ENCODE measurements at regions not wholly inside any gene's neighbourhood (a gene's known extent, or its start where the extent isn't known, plus 50 kb on each side); places are given as distances from the start of the nearest gene placed in this dataset.

GRCh38 chr7:80403686-80404241 lies 108.1 kb downstream of the GNAT3 start:
- H3F3A ChIP-seq (replicated peaks; ENCODE audit: low read depth): no peaks in the 10 kb centered on the region
- DNase-seq (ENCODE audit: low spot score) (no peak), ATAC-seq (no peak)
- Mint-ChIP-seq H3K4me3 (no peak overlapping the region), H3K27me3 (ENCODE audit: insufficient read depth, low read depth, poor library complexity) (no peaks in the 10 kb centered on the region), H3K27ac (no peak overlapping the region), H3K4me1 (peaks cover 12% of the 10 kb centered on the region), H3K9me3 (peaks cover 8% of the 10 kb centered on the region; the same call in 2 of the 3 replicates), H3K36me3 (ENCODE audit: low read depth) (no peaks in the 10 kb centered on the region)
- no peak overlapping the region for H3K27ac ChIP-seq (ENCODE audit: low read depth)
- no peaks in the 10 kb centered on the region for H3K79me2 ChIP-seq (replicated peaks; ENCODE audit: insufficient read depth)
- no peaks in the 10 kb centered on the region for H3K36me3 ChIP-seq (ENCODE audit: insufficient read depth)
- H3K9me2 ChIP-seq (ENCODE audit: insufficient read depth): no peaks in the 10 kb centered on the region
- TF ChIP-seq POLR2AphosphoS5 (IDR thresholded peaks at IDR 0.05; ENCODE audit: low read depth) (no peak), EZH2phosphoT487 (IDR thresholded peaks at IDR 0.05; ENCODE audit: unreplicated experiment) (no peak), NANOG (IDR thresholded peaks at IDR 0.05; ENCODE audit: borderline replicate concordance) (no peak), ZNF114 (CRISPR knock-in tag; IDR thresholded peaks at IDR 0.05) (no peak), CREB1 (CRISPR knock-in tag; IDR thresholded peaks at IDR 0.05; ENCODE audit: low read depth) (no peak)
- no peaks in the 10 kb centered on the region for H4K20me1 ChIP-seq (replicated peaks; ENCODE audit: insufficient read depth)
- no peaks in the 10 kb centered on the region for H3K4me1 ChIP-seq (ENCODE audit: insufficient read depth)
- no peaks in the 10 kb centered on the region for H3K27me3 ChIP-seq (ENCODE audit: insufficient read depth)
- no peak overlapping the region for H3K4me2 ChIP-seq
- no peak overlapping the region for H3K4me3 ChIP-seq
- no peak overlapping the region for H2AFZ ChIP-seq

GRCh38 chr7:80401708-80402107 lies 110.2 kb downstream of the GNAT3 start:
- Mint-ChIP-seq H3K9me3 (peaks cover under 1% of the 10 kb centered on the region; the same call in 1 of the 3 replicates), H3K27me3 (ENCODE audit: insufficient read depth, low read depth, poor library complexity) (no peaks in the 10 kb centered on the region), H3K36me3 (ENCODE audit: low read depth) (no peaks in the 10 kb centered on the region), H3K4me1 (peaks cover 12% of the 10 kb centered on the region), H3K27ac (no peak overlapping the region), H3K4me3 (no peak overlapping the region)
- Histone ChIP-seq H2AFZ (no peak overlapping the region), H3K9me2 (ENCODE audit: insufficient read depth) (no peaks in the 10 kb centered on the region), H3K4me2 (no peak overlapping the region), H3K36me3 (ENCODE audit: insufficient read depth) (no peaks in the 10 kb centered on the region), H3F3A (replicated peaks; ENCODE audit: low read depth) (no peaks in the 10 kb centered on the region), H4K20me1 (replicated peaks; ENCODE audit: insufficient read depth) (no peaks in the 10 kb centered on the region), H3K27me3 (ENCODE audit: insufficient read depth) (no peaks in the 10 kb centered on the region), H3K4me1 (ENCODE audit: insufficient read depth) (no peaks in the 10 kb centered on the region), H3K27ac (ENCODE audit: low read depth) (no peak overlapping the region), H3K4me3 (no peak overlapping the region), H3K79me2 (replicated peaks; ENCODE audit: insufficient read depth) (no peaks in the 10 kb centered on the region)
- DNase-seq (ENCODE audit: low spot score) (no peak), ATAC-seq (no peak)
- TF ChIP-seq, protein P1, sequence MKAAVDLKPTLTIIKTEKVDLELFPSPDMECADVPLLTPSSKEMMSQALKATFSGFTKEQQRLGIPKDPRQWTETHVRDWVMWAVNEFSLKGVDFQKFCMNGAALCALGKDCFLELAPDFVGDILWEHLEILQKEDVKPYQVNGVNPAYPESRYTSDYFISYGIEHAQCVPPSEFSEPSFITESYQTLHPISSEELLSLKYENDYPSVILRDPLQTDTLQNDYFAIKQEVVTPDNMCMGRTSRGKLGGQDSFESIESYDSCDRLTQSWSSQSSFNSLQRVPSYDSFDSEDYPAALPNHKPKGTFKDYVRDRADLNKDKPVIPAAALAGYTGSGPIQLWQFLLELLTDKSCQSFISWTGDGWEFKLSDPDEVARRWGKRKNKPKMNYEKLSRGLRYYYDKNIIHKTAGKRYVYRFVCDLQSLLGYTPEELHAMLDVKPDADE (IDR thresholded peaks at IDR 0.05): no peak
- TF ChIP-seq NANOG (IDR thresholded peaks at IDR 0.05; ENCODE audit: borderline replicate concordance): no peak

DNA sequence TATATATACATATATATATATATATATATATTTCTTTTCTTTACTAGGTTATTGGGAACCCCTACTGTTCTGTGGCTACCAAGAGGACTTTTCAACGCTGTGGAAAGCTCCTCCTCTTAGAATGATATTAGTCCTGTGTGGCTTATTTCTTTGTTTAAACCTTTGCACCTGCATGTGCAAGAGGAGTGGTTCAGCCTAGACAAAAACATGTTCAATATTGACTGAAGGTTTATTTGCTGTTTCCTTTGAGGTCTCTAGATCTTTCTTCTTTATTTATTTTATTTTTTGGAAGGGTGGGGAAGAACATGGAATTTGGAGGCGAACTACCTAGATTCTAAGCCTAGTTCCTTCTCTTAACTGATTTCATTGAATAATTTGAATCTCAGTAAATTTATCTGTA lies 118.1 kb downstream of the GNAT3 start:
- no peak for ATAC-seq
- H3K4me3 ChIP-seq: no peak overlapping the region
- H3K4me3 Mint-ChIP-seq: no peak overlapping the region
- TF ChIP-seq ZNF462 (CRISPR knock-in tag; IDR thresholded peaks at IDR 0.05) (no peak), EZH2phosphoT487 (IDR thresholded peaks at IDR 0.05; ENCODE audit: unreplicated experiment) (no peak), ZNF331 (CRISPR knock-in tag; IDR thresholded peaks at IDR 0.05; ENCODE audit: low read depth) (no peak), ZNF114 (CRISPR knock-in tag; IDR thresholded peaks at IDR 0.05) (no peak)
- TF ChIP-seq, protein P1 (IDR thresholded peaks at IDR 0.05): no peak

More for the DNA sequence above, 118.1 kb downstream of the GNAT3 start:
- H3K27ac ChIP-seq (ENCODE audit: low read depth): no peak overlapping the region
- Mint-ChIP-seq H3K4me1 (no peaks in the 10 kb centered on the region), H3K36me3 (ENCODE audit: low read depth) (no peaks in the 10 kb centered on the region), H3K27ac (no peak overlapping the region), H3K27me3 (ENCODE audit: insufficient read depth, low read depth, poor library complexity) (no peaks in the 10 kb centered on the region), H3K9me3 (peaks cover 2% of the 10 kb centered on the region; the same call in 1 of the 3 replicates)
- DNase-seq (ENCODE audit: low spot score): no peak
- no peak overlapping the region for H3K4me2 ChIP-seq
- no peaks in the 10 kb centered on the region for H3K36me3 ChIP-seq (ENCODE audit: insufficient read depth)
- no peaks in the 10 kb centered on the region for H3F3A ChIP-seq (replicated peaks; ENCODE audit: low read depth)
- H3K9me2 ChIP-seq (ENCODE audit: insufficient read depth): no peaks in the 10 kb centered on the region
- H3K79me2 ChIP-seq (replicated peaks; ENCODE audit: insufficient read depth): no peaks in the 10 kb centered on the region
- H3K4me1 ChIP-seq (ENCODE audit: insufficient read depth): no peaks in the 10 kb centered on the region
- H2AFZ ChIP-seq: no peak overlapping the region
- no peaks in the 10 kb centered on the region for H3K27me3 ChIP-seq (ENCODE audit: insufficient read depth)
- no peaks in the 10 kb centered on the region for H4K20me1 ChIP-seq (replicated peaks; ENCODE audit: insufficient read depth)

Data from GM23338 (cell line).